B cell (primary cell): ENCODE measurements at regions not wholly inside any gene's neighbourhood (a gene's known extent, or its start where the extent isn't known, plus 50 kb on each side); places are given as distances from the start of the nearest gene placed in this dataset.

Experiments used
- CTCF ChIP-seq: fragments of 200-600 bp; IDR thresholded peaks from one replicate; pipeline ENCODE4 v1.8.0; 2022; ENCODE audit warnings: antibody characterized with exemption, mild to moderate bottlenecking
- EZH2 ChIP-seq: IDR thresholded peaks from 2 replicates; pipeline ENCODE4 v1.6.1; 2012; ENCODE audit warnings: borderline replicate concordance, low read depth, mild to moderate bottlenecking, moderate library complexity, low read length; ENCODE audit not compliant: insufficient read depth, poor library complexity, severe bottlenecking

DNA sequence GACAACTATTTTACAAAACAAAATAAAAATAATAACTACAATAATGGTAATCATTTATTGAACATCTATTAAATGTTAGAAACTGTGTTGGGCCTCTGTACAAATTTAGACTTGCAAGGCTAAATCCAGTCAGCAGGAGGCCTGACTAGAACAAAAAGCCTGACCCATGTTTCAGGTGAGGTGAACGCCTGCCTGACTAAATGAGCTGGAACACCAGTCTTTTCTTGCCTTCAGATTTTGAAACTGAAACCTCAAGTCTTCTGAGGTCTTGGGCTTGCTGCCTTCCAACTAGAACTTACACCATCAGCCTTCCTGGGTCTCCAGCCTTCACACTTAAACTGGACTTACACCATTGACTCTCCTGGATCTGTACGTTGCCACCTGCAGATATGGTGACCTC is 706.9 kb downstream of the TBL1XR1 start:
- TF ChIP-seq CTCF = no peak
- no peak for TF ChIP-seq EZH2
